ENCODE measurements at regions not wholly inside any gene's neighbourhood (a gene's known extent, or its start where the extent isn't known, plus 50 kb on each side); places are given as distances from the start of the nearest gene placed in this dataset.

DNA sequence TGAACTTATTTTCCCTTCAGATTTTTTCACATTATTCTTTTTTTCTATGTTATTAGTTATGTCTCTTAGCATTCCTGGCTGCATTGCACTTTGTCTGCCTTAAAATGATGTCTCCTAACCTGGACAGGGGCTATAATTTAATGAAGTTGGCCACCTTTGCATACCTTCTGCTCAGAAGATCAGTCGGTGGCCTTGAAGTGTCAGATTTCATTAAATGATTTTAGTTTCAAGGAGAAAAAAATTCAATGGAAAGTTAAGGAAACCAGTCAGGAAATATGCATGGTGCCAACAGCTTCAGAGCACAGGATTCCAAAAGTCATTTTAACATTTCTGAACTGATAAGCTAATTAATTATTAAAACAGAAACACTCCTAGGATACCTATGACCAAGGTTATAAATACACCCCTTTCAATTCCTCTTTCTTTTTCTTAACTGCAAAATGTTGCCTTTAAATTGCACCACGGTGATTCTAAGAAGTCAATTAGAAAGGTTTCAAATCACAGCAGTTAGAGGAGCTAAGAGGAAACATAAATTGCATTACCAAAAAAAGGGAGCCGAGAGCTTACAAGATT is 533.4 kb downstream of the KCNJ2 start:
- H3K4ac ChIP-seq (ENCODE audit: low read depth, low read length) = no peak overlapping the region
- no peak overlapping the region for H3K4me2 ChIP-seq (ENCODE audit: low read depth, low read length)
- ATAC-seq (ENCODE audit: low read depth) = no peak
- dilution Hi-C loops (cut with HindIII; ENCODE audit: low sequenced_read_pairs, unreplicated experiment) = no loop called here
- ChIA-PET POLR2A (ENCODE audit: unreplicated experiment) (no interaction called here), CTCF (no interaction called here)
- no peak overlapping the region for H4K8ac ChIP-seq (ENCODE audit: low read depth in 2 of 2, low read length in 2 of 2)
- H4K91ac ChIP-seq (ENCODE audit: insufficient read depth, low read depth, low read length) = no peak overlapping the region
- no peak for DNase-seq
- no TSS peak for BruUV-seq (replicated peaks)
- no peak overlapping the region for H2BK20ac ChIP-seq (ENCODE audit: low read depth, low read length)
- no peak overlapping the region for H3K18ac ChIP-seq (ENCODE audit: low read depth, low read length)
- H3K14ac ChIP-seq (replicated peaks; ENCODE audit: low read depth, low read length) = no peak overlapping the region
- no CpG with 5 or more reads among the region's 3 CpGs for WGBS, 2 experiments (ENCODE audit: extremely low coverage in 2 of 2, insufficient read length in 1 of 2)
- no peaks in the 10 kb centered on the region for H3K79me1 ChIP-seq (ENCODE audit: low read depth in 1 of 2, low read length in 2 of 2)
- no peaks in the 10 kb centered on the region for H3K4me1 ChIP-seq (ENCODE audit: control insufficient read depth, insufficient read depth, low read length)
- H2AK9ac ChIP-seq (replicated peaks; ENCODE audit: low read depth, low read length, poor library complexity) = no peak overlapping the region
- H3K56ac ChIP-seq (ENCODE audit: extremely low read depth, insufficient read depth, low read length) = no peak overlapping the region
- H4K5ac ChIP-seq (ENCODE audit: low read depth, low read length) = no peak overlapping the region
- no peak overlapping the region for H2AFZ ChIP-seq (replicated peaks; ENCODE audit: low read length, poor library complexity)
- no peak overlapping the region for H3K27ac ChIP-seq (ENCODE audit: insufficient read depth, low read length)
- in situ Hi-C loops (cut with MboI; ENCODE audit: low sequenced_read_pairs) = no loop called here
- no peak overlapping the region for H3K4me3 ChIP-seq (ENCODE audit: insufficient read depth, low read depth, low read length)
- H3K9me3 ChIP-seq (ENCODE audit: control insufficient read depth, insufficient read depth, low read length) = no peaks in the 10 kb centered on the region; the same call in 1 of the 2 replicates
- H3K23ac ChIP-seq (ENCODE audit: low read depth, low read length) = no peak overlapping the region
- H2BK15ac ChIP-seq (ENCODE audit: low read depth, low read length) = no peak overlapping the region
- no peak overlapping the region for H3K9ac ChIP-seq (ENCODE audit: low read depth, low read length)
- H2AK5ac ChIP-seq (ENCODE audit: low read depth, low read length) = no peak overlapping the region
- intact Hi-C loops (cut with micrococcal nuclease) = no loop called here
- H2BK5ac ChIP-seq (ENCODE audit: low read depth, low read length, poor library complexity, severe bottlenecking) = no peak overlapping the region
- no peak overlapping the region for H2BK120ac ChIP-seq (ENCODE audit: low read depth, low read length)
- H3K27me3 ChIP-seq (ENCODE audit: control insufficient read depth, insufficient read depth, low read length) = no peaks in the 10 kb centered on the region
- TF ChIP-seq RCOR1 (IDR thresholded peaks at IDR 0.05; ENCODE audit: insufficient replicate concordance, low read length) = no peak
- TF ChIP-seq MAFK (IDR thresholded peaks at IDR 0.05; ENCODE audit: low read depth, low read length) = no peak
- no peaks in the 10 kb centered on the region for H4K20me1 ChIP-seq (ENCODE audit: insufficient read depth, low read length)
- H3K36me3 ChIP-seq (ENCODE audit: control insufficient read depth, insufficient read depth, low read length) = no peaks in the 10 kb centered on the region
- H3K9me1 ChIP-seq (ENCODE audit: insufficient read depth, low read length) = no peaks in the 10 kb centered on the region

Data from IMR-90 (cell line).